ENCODE measurements at regions not wholly inside any gene's neighbourhood (a gene's known extent, or its start where the extent isn't known, plus 50 kb on each side); places are given as distances from the start of the nearest gene placed in this dataset.
"Not testable (repeated sequence)": the region's sequence is repeated elsewhere in the genome, so short reads cannot be mapped to it uniquely, and the experiment has no call there.

DNA sequence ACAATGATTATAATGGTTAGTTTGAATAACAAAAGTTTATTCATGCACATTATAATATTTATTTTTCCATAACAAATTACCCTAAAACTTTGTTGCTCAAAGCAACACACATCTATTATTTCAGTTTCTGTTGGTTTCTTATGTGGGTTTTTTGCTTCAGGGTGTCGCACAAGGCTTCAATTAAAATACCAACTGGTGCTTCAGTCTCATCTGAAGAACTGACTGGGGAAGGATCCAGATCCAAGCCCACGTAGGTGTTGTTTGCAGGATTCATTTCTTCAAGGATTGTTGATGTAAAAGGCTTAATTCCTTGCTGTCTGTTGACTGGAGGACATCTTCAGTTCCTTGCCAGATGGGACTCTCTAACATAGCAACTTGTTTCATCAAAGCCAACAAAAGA, 747.2 kb upstream of the PCDH20 start:
- Histone ChIP-seq H3K79me2 (ENCODE audit: control insufficient read depth, low read length) (no peaks in the 10 kb centered on the region), H3F3A (ENCODE audit: control insufficient read depth, insufficient read depth) (no peaks in the 10 kb centered on the region), H4K20me1 (ENCODE audit: control insufficient read depth, insufficient read depth, low read depth, low read length) (no peaks in the 10 kb centered on the region), H3K27ac (ENCODE audit: low read depth, low read length) (no peak overlapping the region), H3K36me3 (ENCODE audit: control insufficient read depth, low read length) (no peaks in the 10 kb centered on the region), H3K9me3 (ENCODE audit: control insufficient read depth, insufficient read depth, low read length) (peaks cover 12% of the 10 kb centered on the region; the same call in 1 of the 2 replicates), H3K4me3 (ENCODE audit: low read length) (no peak overlapping the region), H3K4me2 (ENCODE audit: low read length) (no peak overlapping the region), H3K4me1 (ENCODE audit: control insufficient read depth, low read length) (no peaks in the 10 kb centered on the region), H3K27me3 (ENCODE audit: control insufficient read depth, low read length) (no peaks in the 10 kb centered on the region), H3K9me2 (replicated peaks; ENCODE audit: control insufficient read depth, low read length) (no peaks in the 10 kb centered on the region)
- TF ChIP-seq, protein P1, sequence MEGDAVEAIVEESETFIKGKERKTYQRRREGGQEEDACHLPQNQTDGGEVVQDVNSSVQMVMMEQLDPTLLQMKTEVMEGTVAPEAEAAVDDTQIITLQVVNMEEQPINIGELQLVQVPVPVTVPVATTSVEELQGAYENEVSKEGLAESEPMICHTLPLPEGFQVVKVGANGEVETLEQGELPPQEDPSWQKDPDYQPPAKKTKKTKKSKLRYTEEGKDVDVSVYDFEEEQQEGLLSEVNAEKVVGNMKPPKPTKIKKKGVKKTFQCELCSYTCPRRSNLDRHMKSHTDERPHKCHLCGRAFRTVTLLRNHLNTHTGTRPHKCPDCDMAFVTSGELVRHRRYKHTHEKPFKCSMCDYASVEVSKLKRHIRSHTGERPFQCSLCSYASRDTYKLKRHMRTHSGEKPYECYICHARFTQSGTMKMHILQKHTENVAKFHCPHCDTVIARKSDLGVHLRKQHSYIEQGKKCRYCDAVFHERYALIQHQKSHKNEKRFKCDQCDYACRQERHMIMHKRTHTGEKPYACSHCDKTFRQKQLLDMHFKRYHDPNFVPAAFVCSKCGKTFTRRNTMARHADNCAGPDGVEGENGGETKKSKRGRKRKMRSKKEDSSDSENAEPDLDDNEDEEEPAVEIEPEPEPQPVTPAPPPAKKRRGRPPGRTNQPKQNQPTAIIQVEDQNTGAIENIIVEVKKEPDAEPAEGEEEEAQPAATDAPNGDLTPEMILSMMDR (IDR thresholded peaks at IDR 0.05; ENCODE audit: low read depth, low read length, poor library complexity, severe bottlenecking), result no peak

DNA sequence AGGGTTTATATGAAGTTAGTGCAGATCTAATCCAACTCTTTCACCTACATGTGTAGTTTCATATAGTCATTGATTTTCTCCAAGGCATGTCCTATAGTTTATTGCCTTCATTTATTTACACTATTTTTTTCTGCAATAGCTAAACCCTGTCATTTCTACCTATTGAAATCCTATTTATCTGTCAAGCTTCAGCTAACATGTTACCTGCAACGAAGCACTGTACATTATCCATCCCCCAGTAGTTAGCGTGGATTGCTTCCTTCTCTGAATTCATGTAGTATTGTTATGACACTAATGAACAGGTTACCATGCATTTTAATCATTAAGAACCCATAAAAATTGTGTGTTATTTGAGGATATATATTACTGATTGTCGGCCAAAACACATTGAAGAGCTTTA, 742.9 kb upstream of the PCDH20 start:
- TF ChIP-seq EZH2phosphoT487 (IDR thresholded peaks at IDR 0.05; ENCODE audit: borderline replicate concordance, low read length), result no peak
- TF ChIP-seq, protein P1 (IDR thresholded peaks at IDR 0.05; ENCODE audit: low read depth, low read length, poor library complexity, severe bottlenecking), result no peak
- no peak overlapping the region for H3K27ac ChIP-seq (ENCODE audit: low read depth, low read length)
- no peaks in the 10 kb centered on the region for H3F3A ChIP-seq (ENCODE audit: control insufficient read depth, insufficient read depth)
- H3K4me1 ChIP-seq (ENCODE audit: control insufficient read depth, low read length), result no peaks in the 10 kb centered on the region
- H3K4me2 ChIP-seq (ENCODE audit: low read length), result no peak overlapping the region
- no peaks in the 10 kb centered on the region for H3K9me2 ChIP-seq (replicated peaks; ENCODE audit: control insufficient read depth, low read length)
- no peaks in the 10 kb centered on the region for H3K27me3 ChIP-seq (ENCODE audit: control insufficient read depth, low read length)
- no peaks in the 10 kb centered on the region for H3K79me2 ChIP-seq (ENCODE audit: control insufficient read depth, low read length)
- H3K36me3 ChIP-seq (ENCODE audit: control insufficient read depth, low read length), result no peaks in the 10 kb centered on the region
- no peaks in the 10 kb centered on the region for H4K20me1 ChIP-seq (ENCODE audit: control insufficient read depth, insufficient read depth, low read depth, low read length)
- H3K4me3 ChIP-seq (ENCODE audit: low read length), result no peak overlapping the region
- H3K9me3 ChIP-seq (ENCODE audit: control insufficient read depth, insufficient read depth, low read length), result peaks cover 21% of the 10 kb centered on the region; the same call in 1 of the 2 replicates

DNA sequence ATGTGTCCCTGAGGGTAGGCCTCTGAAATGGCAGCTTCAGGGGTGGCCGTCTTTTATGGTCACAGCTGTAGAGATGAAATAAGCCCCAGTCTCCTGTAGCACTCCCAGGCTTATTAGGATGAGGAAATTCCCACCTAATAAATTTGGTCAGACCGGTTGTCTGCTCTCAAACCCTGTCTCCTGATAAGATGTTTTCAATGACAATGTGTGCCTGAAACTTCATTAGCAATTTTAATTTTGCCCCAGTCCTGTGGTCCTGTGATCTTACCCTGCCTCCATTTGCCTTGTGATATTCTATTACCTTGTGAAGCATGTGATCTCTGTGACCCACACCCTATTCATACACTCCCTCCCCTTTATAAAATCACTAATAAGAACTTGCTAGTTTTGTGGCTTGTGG, 736.1 kb upstream of the PCDH20 start:
- H3K79me2 ChIP-seq (ENCODE audit: control insufficient read depth, low read length); H3K27ac ChIP-seq (ENCODE audit: low read depth, low read length); H3K27me3 ChIP-seq (ENCODE audit: control insufficient read depth, low read length); H4K20me1 ChIP-seq (ENCODE audit: control insufficient read depth, insufficient read depth, low read depth, low read length); H3K9me2 ChIP-seq (replicated peaks; ENCODE audit: control insufficient read depth, low read length); H3K4me3 ChIP-seq (ENCODE audit: low read length); H3K36me3 ChIP-seq (ENCODE audit: control insufficient read depth, low read length); H3F3A ChIP-seq (ENCODE audit: control insufficient read depth, insufficient read depth); H3K4me1 ChIP-seq (ENCODE audit: control insufficient read depth, low read length); H3K4me2 ChIP-seq (ENCODE audit: low read length): not testable (repeated sequence)
- peaks cover 40% of the 10 kb centered on the region for H3K9me3 ChIP-seq (ENCODE audit: control insufficient read depth, insufficient read depth, low read length)

GRCh38 chr13:62142048-62142447, 726.4 kb upstream of the PCDH20 start:
- Histone ChIP-seq H3K27me3 (ENCODE audit: control insufficient read depth, low read length) (no peaks in the 10 kb centered on the region), H4K20me1 (ENCODE audit: control insufficient read depth, insufficient read depth, low read depth, low read length) (no peaks in the 10 kb centered on the region), H3K4me3 (ENCODE audit: low read length) (no peak overlapping the region), H3K9me2 (replicated peaks; ENCODE audit: control insufficient read depth, low read length) (no peaks in the 10 kb centered on the region), H3K4me2 (ENCODE audit: low read length) (no peak overlapping the region), H3F3A (ENCODE audit: control insufficient read depth, insufficient read depth) (no peaks in the 10 kb centered on the region), H3K9me3 (ENCODE audit: control insufficient read depth, insufficient read depth, low read length) (peaks cover 52% of the 10 kb centered on the region), H3K79me2 (ENCODE audit: control insufficient read depth, low read length) (no peaks in the 10 kb centered on the region), H3K36me3 (ENCODE audit: control insufficient read depth, low read length) (peaks cover 8% of the 10 kb centered on the region; the same call in 1 of the 2 replicates), H3K4me1 (ENCODE audit: control insufficient read depth, low read length) (peaks cover 10% of the 10 kb centered on the region), H3K27ac (ENCODE audit: low read depth, low read length) (no peak overlapping the region)
- TF ChIP-seq, protein P1 (IDR thresholded peaks at IDR 0.05; ENCODE audit: low read depth, low read length, poor library complexity, severe bottlenecking), result no peak
- no peak for TF ChIP-seq EZH2phosphoT487 (IDR thresholded peaks at IDR 0.05; ENCODE audit: borderline replicate concordance, low read length)
